Stomach (tissue), 8 donors: ENCODE measurements at regions not wholly inside any gene's neighbourhood (a gene's known extent, or its start where the extent isn't known, plus 50 kb on each side); places are given as distances from the start of the nearest gene placed in this dataset.

ENCODE experiments used
- DNase-seq, 2 donors: peaks; one replicate each; pipeline versions ENCODE4 v3.0.0 to v3.0.0-alpha.2; 2013 to 2019
- H3K27ac ChIP-seq, 5 donors: fragments of 200-600 bp in 4 of 5; sonication (generic) in 4 of 5; one replicate each; pipeline ENCODE4 v1.5.1; 2013 to 2019; ENCODE audit warnings: mild to moderate bottlenecking in 1 of 5, moderate library complexity in 1 of 5
- H3K27me3 ChIP-seq, 3 donors: fragments of 200-600 bp; sonication (generic); one replicate each; pipeline ENCODE4 v1.5.1; 2017 to 2019; ENCODE audit warnings: mixed run types in 1 of 3
- H3K36me3 ChIP-seq, 4 donors: fragments of 200-600 bp; sonication (generic); 1 replicate in 3 of 4; 2 replicates in 1 of 4; pipeline ENCODE4 v1.5.1; 2016 to 2019
- H3K4me1 ChIP-seq, 4 donors: fragments of 200-600 bp; sonication (generic); one replicate each; pipeline ENCODE4 v1.5.1; 2016 to 2019
- H3K4me3 ChIP-seq, 4 donors: fragments of 200-600 bp; sonication (generic) in 3 of 4; one replicate each; pipeline ENCODE4 v1.5.1; 2016 to 2019; ENCODE audit warnings: mild to moderate bottlenecking in 1 of 4
- H3K9me3 ChIP-seq, 4 donors: fragments of 200-600 bp; sonication (generic); one replicate each; pipeline ENCODE4 v1.5.1; 2016 to 2019
- EP300 ChIP-seq: sonication (generic); formaldehyde crosslinking; IDR thresholded peaks from one replicate; pipeline ENCODE4 v1.6.1; 2017; ENCODE audit warnings: antibody characterized with exemption
- POLR2A ChIP-seq, 4 donors: fragments of 450-650 bp; IDR thresholded peaks; one replicate each; pipeline ENCODE4 v1.6.1; 2016; ENCODE audit warnings: antibody characterized with exemption in 4 of 4, control low read depth in 2 of 4, mild to moderate bottlenecking in 1 of 4, moderate library complexity in 1 of 4
- POLR2AphosphoS5 ChIP-seq, 3 donors: sonication (generic); formaldehyde crosslinking; IDR thresholded peaks; one replicate each; pipeline ENCODE4 v1.6.1; 2016; ENCODE audit warnings: antibody characterized with exemption in 3 of 3
- WGBS, 5 donors: extraction: QIAGEN DNeasy Blood & Tissue Kit in 3 of 5; methylation state at CpG; one replicate each; pipeline versions ENCODE4 v1.1.5 to v1.1.7; 2013 to 2018; 5-methylcytosine and 5-hydroxymethylcytosine counted together
- intact Hi-C: fragments of 100-400 bp; cut with DNase I; formaldehyde crosslinking; loops from one replicate; pipeline ENCODE4 v1.15.1; 2023; ENCODE audit warnings: low total_unique reads
- TF ChIP-seq, protein P1 (sequence below), 7 experiments: fragments of 450-650 bp in 4 of 7; fragments of 200-600 bp in 3 of 7; sonication (generic) in 3 of 7; IDR thresholded peaks; one replicate each; pipeline ENCODE4 v1.5.1; 2016 to 2019; ENCODE audit warnings: antibody characterized with exemption in 7 of 7, control low read depth in 2 of 7, mild to moderate bottlenecking in 1 of 7
- donor health status: healthy with polysubstance abuse.
- donor health status: Bipolar disorder and iron deficiency.
- donor health status: healthy.

DNA sequence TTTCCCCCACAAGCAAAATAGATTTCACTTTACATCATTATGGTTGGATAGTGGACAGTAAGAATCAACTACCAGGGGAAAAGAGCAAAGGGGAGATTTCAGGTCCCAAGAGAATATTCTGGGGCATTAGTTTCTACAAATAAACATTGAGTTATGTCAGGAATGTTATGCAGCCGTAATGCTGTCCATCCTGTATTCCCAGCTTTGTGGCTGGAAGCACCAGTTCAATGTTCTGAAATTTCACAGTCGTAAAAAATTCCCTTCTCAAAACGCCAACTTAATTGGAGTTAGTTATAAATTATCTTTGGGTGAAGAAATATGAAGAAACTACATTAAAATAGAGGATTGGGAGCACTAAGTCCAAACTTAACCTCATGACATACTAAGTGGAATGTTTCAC is 141.5 kb upstream of the FIGN start:
- H3K4me3 ChIP-seq = no peak overlapping the region
- no peaks in the 10 kb centered on the region for H3K9me3 ChIP-seq
- 38 to 62% (median 55%) methylated on average over 3 of the region's 3 CpGs for WGBS, 5 donors
- TF ChIP-seq POLR2AphosphoS5 (IDR thresholded peaks at IDR 0.05) (no peak), EP300 (no peak), POLR2A (IDR thresholded peaks at IDR 0.05) (no peak)
- TF ChIP-seq, protein P1, sequence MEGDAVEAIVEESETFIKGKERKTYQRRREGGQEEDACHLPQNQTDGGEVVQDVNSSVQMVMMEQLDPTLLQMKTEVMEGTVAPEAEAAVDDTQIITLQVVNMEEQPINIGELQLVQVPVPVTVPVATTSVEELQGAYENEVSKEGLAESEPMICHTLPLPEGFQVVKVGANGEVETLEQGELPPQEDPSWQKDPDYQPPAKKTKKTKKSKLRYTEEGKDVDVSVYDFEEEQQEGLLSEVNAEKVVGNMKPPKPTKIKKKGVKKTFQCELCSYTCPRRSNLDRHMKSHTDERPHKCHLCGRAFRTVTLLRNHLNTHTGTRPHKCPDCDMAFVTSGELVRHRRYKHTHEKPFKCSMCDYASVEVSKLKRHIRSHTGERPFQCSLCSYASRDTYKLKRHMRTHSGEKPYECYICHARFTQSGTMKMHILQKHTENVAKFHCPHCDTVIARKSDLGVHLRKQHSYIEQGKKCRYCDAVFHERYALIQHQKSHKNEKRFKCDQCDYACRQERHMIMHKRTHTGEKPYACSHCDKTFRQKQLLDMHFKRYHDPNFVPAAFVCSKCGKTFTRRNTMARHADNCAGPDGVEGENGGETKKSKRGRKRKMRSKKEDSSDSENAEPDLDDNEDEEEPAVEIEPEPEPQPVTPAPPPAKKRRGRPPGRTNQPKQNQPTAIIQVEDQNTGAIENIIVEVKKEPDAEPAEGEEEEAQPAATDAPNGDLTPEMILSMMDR (IDR thresholded peaks at IDR 0.05) = no peak
- H3K4me1 ChIP-seq = no peaks in the 10 kb centered on the region
- no peaks in the 10 kb centered on the region for H3K36me3 ChIP-seq
- intact Hi-C loops = no loop called here
- H3K27ac ChIP-seq = no peak overlapping the region
- DNase-seq = peak in 1 of 2 donors; percentile 21
- no peaks in the 10 kb centered on the region for H3K27me3 ChIP-seq

DNA sequence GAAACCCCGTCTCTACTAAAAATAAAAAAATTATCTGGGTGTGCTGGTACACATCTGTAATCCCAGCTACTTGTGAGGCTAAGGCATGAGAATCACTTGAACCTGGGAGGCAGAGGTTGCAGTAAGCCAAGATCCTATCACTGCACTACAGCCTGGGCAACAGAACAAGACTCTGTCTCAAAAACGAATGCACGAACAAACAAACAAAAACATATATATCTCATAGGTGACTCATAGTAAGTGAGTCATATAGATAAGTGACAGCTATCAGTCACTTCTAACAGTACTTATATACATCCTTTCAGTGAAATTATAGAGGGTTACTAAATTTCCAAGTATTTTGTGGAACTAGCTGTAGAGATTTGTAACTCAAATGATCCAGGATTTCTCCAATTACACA is 127.3 kb upstream of the FIGN start:
- Histone ChIP-seq H3K27me3 (no peaks in the 10 kb centered on the region), H3K36me3 (no peaks in the 10 kb centered on the region), H3K4me3 (no peak overlapping the region), H3K9me3 (no peaks in the 10 kb centered on the region), H3K4me1 (no peaks in the 10 kb centered on the region), H3K27ac (no peak overlapping the region)
- TF ChIP-seq, protein P1 (IDR thresholded peaks at IDR 0.05) = no peak
- TF ChIP-seq POLR2A (IDR thresholded peaks at IDR 0.05) (no peak), POLR2AphosphoS5 (IDR thresholded peaks at IDR 0.05) (no peak), EP300 (no peak)
- intact Hi-C loops = no loop called here
- DNase-seq = no peak
- WGBS, 5 donors = 67 to 85% (median 78%) methylated on average over 3 of the region's 3 CpGs

DNA sequence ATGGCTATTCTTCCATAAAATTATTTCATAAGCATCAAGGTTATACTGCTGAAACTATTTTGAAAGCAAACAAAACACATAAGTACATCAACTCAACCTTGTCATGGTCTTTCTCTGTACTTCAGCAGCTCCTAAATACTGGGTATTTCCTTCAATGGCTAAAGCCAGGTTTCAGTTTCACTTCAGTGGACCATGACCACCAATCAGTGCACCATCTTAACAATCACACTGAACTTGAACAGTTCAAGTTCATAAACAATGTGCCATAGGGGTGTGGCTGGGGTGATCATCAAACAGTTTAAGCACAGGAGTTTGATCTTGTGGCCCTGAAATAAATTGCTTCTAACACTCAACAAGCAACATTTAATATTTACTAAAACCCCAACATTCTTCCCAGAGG is 124.1 kb upstream of the FIGN start:
- no peaks in the 10 kb centered on the region for H3K4me1 ChIP-seq
- no peak overlapping the region for H3K27ac ChIP-seq
- H3K27me3 ChIP-seq = no peaks in the 10 kb centered on the region
- no peak for TF ChIP-seq POLR2A (IDR thresholded peaks at IDR 0.05)
- TF ChIP-seq EP300 = no peak
- TF ChIP-seq, protein P1 (IDR thresholded peaks at IDR 0.05) = no peak
- no peak for TF ChIP-seq POLR2AphosphoS5 (IDR thresholded peaks at IDR 0.05)
- DNase-seq = peak in 1 of 2 donors; percentile 6
- H3K4me3 ChIP-seq = no peak overlapping the region
- intact Hi-C loops = no loop called here
- no peaks in the 10 kb centered on the region for H3K9me3 ChIP-seq
- no peaks in the 10 kb centered on the region for H3K36me3 ChIP-seq

DNA sequence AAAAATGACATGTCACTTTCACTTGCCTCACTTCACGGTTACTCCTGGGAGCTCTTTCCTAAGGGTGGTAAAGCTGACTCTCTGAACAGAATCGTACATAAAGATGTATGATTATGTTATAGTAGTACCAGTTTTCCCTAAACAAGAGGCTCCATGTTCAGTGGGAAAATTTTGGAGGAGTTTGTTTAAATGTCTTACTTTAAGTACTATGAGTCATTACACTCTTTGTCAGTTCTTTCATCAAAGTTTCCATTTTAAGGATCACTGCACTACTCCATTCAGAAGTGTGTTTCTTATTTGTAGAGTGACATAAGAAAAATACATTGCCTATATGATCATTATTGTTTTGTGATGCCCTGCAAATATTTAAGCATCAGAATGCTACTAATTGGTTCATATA is 121.1 kb upstream of the FIGN start:
- H3K4me1 ChIP-seq = no peaks in the 10 kb centered on the region
- no peak for DNase-seq
- WGBS, 5 donors = 45 to 50% (median 45%) methylated on average over 2 of the region's 2 CpGs

More for the DNA sequence above, 121.1 kb upstream of the FIGN start:
- Histone ChIP-seq H3K27ac (no peak overlapping the region), H3K9me3 (no peaks in the 10 kb centered on the region), H3K27me3 (no peaks in the 10 kb centered on the region), H3K36me3 (no peaks in the 10 kb centered on the region), H3K4me3 (no peak overlapping the region)
- TF ChIP-seq POLR2A (IDR thresholded peaks at IDR 0.05) (no peak), POLR2AphosphoS5 (IDR thresholded peaks at IDR 0.05) (no peak), EP300 (no peak)
- TF ChIP-seq, protein P1 (IDR thresholded peaks at IDR 0.05) = no peak
- intact Hi-C loops = no loop called here
